Stimulated activated CD4-positive, alpha-beta T cell treated with anti-CD3 and anti-CD28 coated beads, Interleukin-1b, Interleukin-23, amount 100 ng/mL, for 48 hours (primary cell): ENCODE measurements at regions not wholly inside any gene's neighbourhood (a gene's known extent, or its start where the extent isn't known, plus 50 kb on each side); places are given as distances from the start of the nearest gene placed in this dataset.

Experiments used
- DNase-seq: peaks from one replicate; pipeline ENCODE4 v3.0.0-alpha.2; 2020

GRCh38 chr2:160921386-160921964 lies 238.8 kb upstream of the TANK start:
- no peak for DNase-seq

DNA sequence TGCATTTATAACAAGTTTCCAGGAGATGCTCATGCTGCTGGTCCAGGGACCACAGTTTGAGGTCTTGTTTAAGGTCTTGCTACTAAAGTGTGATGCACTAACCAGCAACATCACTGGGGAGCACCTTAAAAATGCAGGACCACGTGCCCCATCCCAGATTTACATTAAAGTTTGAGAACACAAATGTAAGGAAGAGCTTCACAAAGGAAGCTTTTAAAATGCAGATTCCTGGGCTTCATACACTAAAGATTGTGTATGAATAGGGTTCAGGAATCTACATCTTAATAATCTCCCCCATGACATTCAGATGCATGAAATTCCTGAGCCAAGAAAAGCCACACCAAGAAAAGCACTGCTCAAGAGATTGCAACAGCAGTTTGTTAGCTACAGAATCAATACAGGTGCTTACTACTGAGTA lies 235.3 kb upstream of the TANK start:
- no peak for DNase-seq

- DNase-seq = no peak
These were observed 234.3 kb upstream of the TANK start for GRCh38 chr2:160925956-160926355.

- no peak for DNase-seq
These were observed 232.9 kb upstream of the TANK start for GRCh38 chr2:160927324-160927723.

GRCh38 chr2:160928854-160929301 lies 231.3 kb upstream of the TANK start:
- no peak for DNase-seq

GRCh38 chr2:160931531-160931930 lies 228.7 kb upstream of the TANK start:
- no peak for DNase-seq

DNA sequence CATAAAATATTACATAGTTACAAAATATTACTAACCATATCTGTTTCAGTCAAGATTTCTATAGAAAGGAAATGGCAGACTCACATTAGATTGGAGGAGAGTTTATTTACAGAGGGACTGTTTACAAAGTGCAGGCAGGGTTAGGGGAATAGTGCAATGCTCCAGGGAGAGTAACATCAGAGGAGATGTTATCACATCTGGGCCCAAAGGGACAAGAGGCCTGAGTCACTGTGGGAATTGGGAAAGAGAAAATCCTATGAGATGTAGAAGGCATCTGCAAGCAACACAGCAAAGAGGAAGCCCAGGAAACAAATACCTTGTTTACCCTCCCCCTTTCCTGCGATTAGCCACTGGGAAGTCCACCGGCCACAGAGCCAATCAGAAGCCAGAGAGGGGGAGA lies 227.3 kb upstream of the TANK start:
- no peak for DNase-seq

- no peak for DNase-seq
These were observed 226.0 kb upstream of the TANK start for GRCh38 chr2:160934263-160934662.

GRCh38 chr2:160934991-160935390 lies 225.2 kb upstream of the TANK start:
- no peak for DNase-seq

- DNase-seq = no peak
These were observed 224.0 kb upstream of the TANK start for GRCh38 chr2:160936044-160936806.

DNA sequence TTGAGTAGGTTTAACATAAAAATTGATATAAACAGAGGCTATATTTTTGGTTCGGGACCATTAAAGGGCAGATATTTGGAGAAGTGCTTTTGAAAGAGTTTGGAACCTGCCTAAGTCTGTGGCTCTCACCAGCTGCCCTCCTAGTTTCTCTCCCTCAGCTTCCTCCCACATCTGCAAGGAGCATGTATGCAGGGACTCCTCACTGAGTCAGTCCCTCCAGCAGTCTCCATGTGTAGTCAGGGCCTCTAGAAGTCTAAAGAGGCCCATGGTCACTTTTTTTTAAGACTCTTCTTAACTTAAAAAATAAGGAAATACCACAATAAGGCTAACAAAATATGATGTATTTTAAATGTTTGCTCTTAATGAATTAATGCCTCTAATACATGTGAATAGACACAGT lies 220.0 kb upstream of the TANK start:
- no peak for DNase-seq

GRCh38 chr2:160940699-160941098 lies 219.5 kb upstream of the TANK start:
- DNase-seq = no peak

DNA sequence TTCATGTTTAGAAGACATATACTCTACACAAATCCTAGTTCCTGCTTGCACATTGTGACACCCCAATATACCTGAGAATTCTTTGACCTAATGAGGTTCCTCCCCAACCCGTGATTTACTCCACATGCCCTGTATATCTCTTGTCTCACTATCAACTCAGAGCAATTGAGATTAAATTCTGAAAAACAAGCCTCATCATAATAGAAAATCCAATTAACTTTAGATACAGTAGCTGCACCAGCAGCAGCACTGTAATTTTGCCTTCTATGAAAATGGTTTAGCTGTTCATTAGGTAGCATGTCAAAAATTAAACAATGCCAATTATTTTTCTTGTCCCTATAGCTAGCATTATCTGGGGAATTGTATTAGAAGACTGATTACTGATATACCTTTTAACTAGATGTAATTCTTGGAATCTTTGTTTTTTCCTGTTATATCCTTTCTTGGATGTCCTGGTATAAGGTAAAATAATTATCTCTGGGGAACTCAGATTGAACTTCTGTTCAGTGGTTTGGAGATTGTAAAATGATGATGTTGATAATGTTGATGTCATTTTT lies 218.9 kb upstream of the TANK start:
- DNase-seq = no peak

DNA sequence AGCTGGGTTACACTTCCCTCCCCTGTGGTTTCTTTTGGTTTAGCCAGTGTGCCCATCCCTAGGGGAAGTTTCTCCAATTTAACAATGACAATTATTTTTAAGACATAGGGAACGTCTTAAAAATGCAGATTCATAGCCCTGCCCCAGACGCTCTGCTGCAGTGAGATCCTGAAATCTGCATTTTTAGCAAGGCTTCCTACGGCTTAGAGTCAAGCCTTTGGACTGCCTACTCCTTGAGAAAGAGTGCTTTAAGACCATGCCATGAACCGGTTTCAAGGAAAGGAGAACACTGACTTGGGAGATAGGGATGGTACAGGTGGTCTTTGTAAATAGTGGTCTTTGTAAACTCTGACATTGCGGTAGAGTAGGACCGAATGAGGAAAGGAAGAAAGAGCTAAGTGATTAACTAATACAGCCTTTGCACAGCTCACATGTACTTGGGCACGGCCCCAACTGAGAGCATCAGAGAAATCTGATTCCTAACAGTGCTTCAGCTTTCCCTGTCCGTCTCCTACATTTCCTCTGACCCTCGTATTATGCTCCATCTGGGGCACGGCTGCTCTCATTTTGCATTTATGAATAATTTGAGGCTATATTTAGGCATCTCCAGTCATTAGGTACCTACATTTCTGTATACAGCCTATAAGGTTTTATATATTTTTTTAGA lies 217.6 kb upstream of the TANK start:
- DNase-seq = no peak

- no peak for DNase-seq
These were observed 216.8 kb upstream of the TANK start for GRCh38 chr2:160943414-160943813.

GRCh38 chr2:160952464-160953254 lies 207.6 kb upstream of the TANK start:
- no peak for DNase-seq

- no peak for DNase-seq
These were observed 204.7 kb upstream of the TANK start for GRCh38 chr2:160955578-160955977.

DNA sequence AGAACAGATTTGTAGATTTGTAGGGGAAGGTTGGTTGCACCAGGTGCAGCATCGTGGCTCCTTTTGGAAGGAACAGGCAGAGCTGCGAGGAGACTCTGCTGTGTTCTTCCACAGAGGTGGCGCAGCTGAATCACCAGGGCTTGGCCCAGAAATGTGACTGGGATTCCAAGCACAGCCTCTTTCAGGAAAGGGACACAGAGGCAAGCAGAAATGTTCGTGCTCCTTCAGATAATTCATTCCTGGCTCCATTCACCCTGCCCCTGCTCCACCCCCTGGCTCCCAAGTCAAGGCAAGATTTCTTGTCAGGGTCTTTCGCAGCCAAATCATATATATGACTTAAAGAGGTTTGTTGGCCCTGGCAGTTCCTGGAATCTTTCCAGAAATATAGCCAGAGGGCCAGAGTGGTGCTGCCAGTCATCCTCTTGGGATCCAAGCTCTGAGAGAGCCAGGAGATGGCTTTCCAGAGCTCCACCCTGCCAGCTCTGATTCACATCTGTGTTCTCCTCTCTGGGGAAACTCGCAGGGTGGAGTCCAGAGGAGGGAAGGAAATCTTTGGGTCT lies 203.9 kb upstream of the TANK start:
- no peak for DNase-seq

DNA sequence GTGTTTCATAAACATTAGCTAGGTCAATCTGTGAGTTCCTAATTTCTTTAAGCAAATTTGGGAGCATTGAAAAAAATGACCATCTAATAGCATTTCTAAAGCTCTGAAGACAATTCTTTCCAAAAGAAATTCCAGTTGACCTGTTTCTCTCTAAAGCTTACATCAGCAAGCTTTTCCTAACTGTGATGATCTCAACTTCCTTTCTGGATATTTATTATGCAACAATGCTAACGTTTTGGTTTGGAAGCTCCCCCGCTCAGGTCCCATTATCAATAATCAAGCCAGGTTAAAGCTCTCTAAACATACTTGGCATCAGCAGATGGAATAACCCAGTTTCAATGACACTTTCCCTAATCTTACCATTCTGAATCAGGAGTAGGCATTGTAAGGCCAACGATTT lies 196.3 kb upstream of the TANK start:
- DNase-seq = no peak

GRCh38 chr2:160967523-160967922 lies 192.7 kb upstream of the TANK start:
- DNase-seq = no peak

- no peak for DNase-seq
These were observed 192.0 kb upstream of the TANK start for GRCh38 chr2:160968183-160968582.

- DNase-seq = no peak
These were observed 189.9 kb upstream of the TANK start for GRCh38 chr2:160970052-160970965.
